Coronary artery (tissue), 2 donors: ENCODE measurements at regions not wholly inside any gene's neighbourhood (a gene's known extent, or its start where the extent isn't known, plus 50 kb on each side); places are given as distances from the start of the nearest gene placed in this dataset.

ENCODE experiments used
- DNase-seq: peaks from one replicate; pipeline ENCODE4 v3.0.0-alpha.2; 2017; ENCODE audit warnings: low spot score
- H3K27ac ChIP-seq, 2 donors: fragments of 200-600 bp; sonication (generic); one replicate each; pipeline ENCODE4 v1.5.1; 2016 to 2019
- H3K4me3 ChIP-seq: fragments of 200-600 bp; sonication (generic); 2 replicates; pipeline ENCODE4 v1.5.1; 2016; ENCODE audit warnings: mild to moderate bottlenecking, moderate library complexity
- CTCF ChIP-seq: fragments of 200-600 bp; sonication (generic); IDR thresholded peaks from one replicate; pipeline ENCODE4 v1.5.1; 2019; ENCODE audit warnings: antibody characterized with exemption

- TF ChIP-seq CTCF: no peak
Measured at GRCh38 chr9:116045083-116045482, 108.5 kb upstream of the PAPPA start.

GRCh38 chr9:116048081-116048480 lies 105.5 kb upstream of the PAPPA start:
- no peak for TF ChIP-seq CTCF
- H3K4me3 ChIP-seq: no peak overlapping the region
- H3K27ac ChIP-seq: no peak overlapping the region
- no peak for DNase-seq

More at GRCh38 chr9:116045083-116045482, 108.5 kb upstream of the PAPPA start:
- H3K4me3 ChIP-seq: no peak overlapping the region
- no peak for DNase-seq
- no peak overlapping the region for H3K27ac ChIP-seq

GRCh38 chr9:116049456-116049855 lies 104.1 kb upstream of the PAPPA start:
- H3K4me3 ChIP-seq: no peak overlapping the region
- DNase-seq: no peak
- TF ChIP-seq CTCF: no peak
- no peak overlapping the region for H3K27ac ChIP-seq

- TF ChIP-seq CTCF: no peak
- no peak overlapping the region for H3K27ac ChIP-seq
- no peak overlapping the region for H3K4me3 ChIP-seq
- DNase-seq: no peak
Measured at GRCh38 chr9:116051528-116051927, 102.1 kb upstream of the PAPPA start.

GRCh38 chr9:116055536-116055935 lies 98.1 kb upstream of the PAPPA start:
- H3K27ac ChIP-seq: no peak overlapping the region
- TF ChIP-seq CTCF: no peak
- DNase-seq: no peak
- H3K4me3 ChIP-seq: no peak overlapping the region

GRCh38 chr9:116057371-116057770 lies 96.2 kb upstream of the PAPPA start:
- H3K27ac ChIP-seq: no peak overlapping the region
- no peak for TF ChIP-seq CTCF
- no peak for DNase-seq

GRCh38 chr9:116058421-116058820 lies 95.2 kb upstream of the PAPPA start:
- no peak for DNase-seq
- no peak overlapping the region for H3K4me3 ChIP-seq
- H3K27ac ChIP-seq: no peak overlapping the region
- no peak for TF ChIP-seq CTCF

More at GRCh38 chr9:116057371-116057770, 96.2 kb upstream of the PAPPA start:
- no peak overlapping the region for H3K4me3 ChIP-seq
